ENCODE measurements at regions not wholly inside any gene's neighbourhood (a gene's known extent, or its start where the extent isn't known, plus 50 kb on each side); places are given as distances from the start of the nearest gene placed in this dataset.
A peak's percentile ranks its signal among the peaks of the same experiment; 100 is the strongest.
"Not testable (repeated sequence)": the region's sequence is repeated elsewhere in the genome, so short reads cannot be mapped to it uniquely, and the experiment has no call there.

DNA sequence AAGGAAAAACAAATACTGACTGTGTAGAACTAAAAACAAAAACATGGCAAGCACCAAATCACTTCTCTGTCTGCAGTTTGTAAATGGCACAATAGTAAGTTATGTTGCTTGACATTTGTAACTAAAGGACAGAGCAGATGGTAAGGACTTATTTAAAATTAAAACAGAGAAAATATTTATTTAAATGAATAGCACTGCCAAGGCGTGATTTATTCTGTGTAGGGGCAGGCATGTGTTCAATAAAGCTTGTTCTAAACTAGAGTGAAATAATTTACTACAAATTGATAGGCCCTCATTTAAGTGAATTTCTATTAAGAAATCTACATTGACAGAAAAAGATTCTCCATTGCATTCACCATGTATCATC lies 231.5 kb downstream of the CYLC2 start (continued):
- TF ChIP-seq ZSCAN29 (CRISPR knock-in tag; conservative IDR thresholded peaks at IDR 0.05): no peak
- no peak for TF ChIP-seq ZNF792 (CRISPR knock-in tag; IDR thresholded peaks at IDR 0.05)
- no peak for TF ChIP-seq ZNF546 (CRISPR knock-in tag; conservative IDR thresholded peaks at IDR 0.05)
- no peak for TF ChIP-seq ZNF749 (CRISPR knock-in tag; IDR thresholded peaks at IDR 0.05; ENCODE audit: borderline replicate concordance)
- TF ChIP-seq RFXANK (CRISPR knock-in tag; IDR thresholded peaks at IDR 0.05): no peak
- TF ChIP-seq, protein P1, sequence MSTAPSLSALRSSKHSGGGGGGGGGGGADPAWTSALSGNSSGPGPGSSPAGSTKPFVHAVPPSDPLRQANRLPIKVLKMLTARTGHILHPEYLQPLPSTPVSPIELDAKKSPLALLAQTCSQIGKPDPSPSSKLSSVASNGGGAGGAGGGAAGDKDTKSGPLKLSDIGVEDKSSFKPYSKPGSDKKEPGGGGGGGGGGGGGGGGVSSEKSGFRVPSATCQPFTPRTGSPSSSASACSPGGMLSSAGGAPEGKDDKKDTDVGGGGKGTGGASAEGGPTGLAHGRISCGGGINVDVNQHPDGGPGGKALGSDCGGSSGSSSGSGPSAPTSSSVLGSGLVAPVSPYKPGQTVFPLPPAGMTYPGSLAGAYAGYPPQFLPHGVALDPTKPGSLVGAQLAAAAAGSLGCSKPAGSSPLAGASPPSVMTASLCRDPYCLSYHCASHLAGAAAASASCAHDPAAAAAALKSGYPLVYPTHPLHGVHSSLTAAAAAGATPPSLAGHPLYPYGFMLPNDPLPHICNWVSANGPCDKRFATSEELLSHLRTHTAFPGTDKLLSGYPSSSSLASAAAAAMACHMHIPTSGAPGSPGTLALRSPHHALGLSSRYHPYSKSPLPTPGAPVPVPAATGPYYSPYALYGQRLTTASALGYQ (CRISPR knock-in tag; IDR thresholded peaks at IDR 0.05): no peak
- no peak for TF ChIP-seq POLR2G (IDR thresholded peaks at IDR 0.05; ENCODE audit: low read depth, low read length)
- TF ChIP-seq MTF2 (CRISPR knock-in tag; IDR thresholded peaks at IDR 0.05; ENCODE audit: borderline replicate concordance): no peak

DNA sequence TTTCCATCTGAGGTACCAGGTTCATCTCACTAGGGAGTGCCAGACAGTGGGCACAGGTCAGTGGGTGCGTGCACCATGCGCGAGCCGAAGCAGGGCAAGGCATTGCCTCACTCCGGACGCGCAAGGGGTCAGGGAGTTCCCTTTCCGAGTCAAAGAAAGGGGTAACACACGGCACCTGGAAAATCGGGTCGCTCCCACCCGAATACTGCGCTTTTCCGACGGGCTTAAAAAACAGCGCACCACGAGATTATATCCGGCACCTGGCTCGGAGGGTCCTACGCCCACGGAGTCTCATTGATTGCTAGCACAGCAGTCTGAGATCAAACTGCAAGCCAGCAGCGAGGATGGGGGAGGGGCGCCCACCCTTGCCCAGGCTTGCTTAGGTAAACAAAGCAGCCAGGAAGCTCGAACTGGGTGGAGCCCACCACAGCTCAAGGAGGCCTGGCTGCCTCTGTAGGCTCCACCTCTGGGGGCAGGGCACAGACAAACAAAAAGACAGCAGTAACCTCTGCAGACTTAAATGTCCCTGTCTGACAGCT lies 242.5 kb downstream of the CYLC2 start:
- H3K9me3 ChIP-seq (ENCODE audit: low read length); H3K27ac ChIP-seq (ENCODE audit: extremely low read length, insufficient read depth, low read length); H3K9ac ChIP-seq (ENCODE audit: insufficient read depth, low read depth, low read length); H3K4me1 ChIP-seq (ENCODE audit: insufficient read depth, low read length); intact Hi-C loops (cut with micrococcal nuclease; ENCODE audit: unreplicated experiment); ATAC-seq; FAIRE-seq; H2AFZ ChIP-seq (ENCODE audit: low read length); DNase-seq (ENCODE audit: low spot score); H4K20me1 ChIP-seq (ENCODE audit: insufficient read depth, low read length); H3K4me3 ChIP-seq (replicated peaks in 1 of 3; ENCODE audit: insufficient read depth in 1 of 3, low read depth in 2 of 3, low read length in 3 of 3); H3K36me3 ChIP-seq (replicated peaks in 1 of 2; ENCODE audit: control insufficient read depth in 1 of 2, insufficient read depth in 2 of 2, low read length in 2 of 2); BruUV-seq (replicated peaks); CTCF ChIA-PET (ENCODE audit: low intra/inter-chr PET ratio, low total read pairs); in situ Hi-C loops (cut with HindIII; ENCODE audit: extremely low pct_ligation_motif_present, low pct_unique_long_range_greater_than_20kb); H3K27me3 ChIP-seq (ENCODE audit: control insufficient read depth in 1 of 2, insufficient read depth in 2 of 2, low read length in 2 of 2); H3K79me2 ChIP-seq (ENCODE audit: insufficient read depth, low read length); POLR2A ChIA-PET: not testable (repeated sequence)
- H3K4me2 ChIP-seq (ENCODE audit: low read depth, low read length): peak overlapping the region; percentile 23; the same call in 1 of the 2 replicates
- WGBS (ENCODE audit: low lambda C conversion rate): no CpG with 5 or more reads among the region's 24 CpGs
- TF ChIP-seq, protein P2, sequence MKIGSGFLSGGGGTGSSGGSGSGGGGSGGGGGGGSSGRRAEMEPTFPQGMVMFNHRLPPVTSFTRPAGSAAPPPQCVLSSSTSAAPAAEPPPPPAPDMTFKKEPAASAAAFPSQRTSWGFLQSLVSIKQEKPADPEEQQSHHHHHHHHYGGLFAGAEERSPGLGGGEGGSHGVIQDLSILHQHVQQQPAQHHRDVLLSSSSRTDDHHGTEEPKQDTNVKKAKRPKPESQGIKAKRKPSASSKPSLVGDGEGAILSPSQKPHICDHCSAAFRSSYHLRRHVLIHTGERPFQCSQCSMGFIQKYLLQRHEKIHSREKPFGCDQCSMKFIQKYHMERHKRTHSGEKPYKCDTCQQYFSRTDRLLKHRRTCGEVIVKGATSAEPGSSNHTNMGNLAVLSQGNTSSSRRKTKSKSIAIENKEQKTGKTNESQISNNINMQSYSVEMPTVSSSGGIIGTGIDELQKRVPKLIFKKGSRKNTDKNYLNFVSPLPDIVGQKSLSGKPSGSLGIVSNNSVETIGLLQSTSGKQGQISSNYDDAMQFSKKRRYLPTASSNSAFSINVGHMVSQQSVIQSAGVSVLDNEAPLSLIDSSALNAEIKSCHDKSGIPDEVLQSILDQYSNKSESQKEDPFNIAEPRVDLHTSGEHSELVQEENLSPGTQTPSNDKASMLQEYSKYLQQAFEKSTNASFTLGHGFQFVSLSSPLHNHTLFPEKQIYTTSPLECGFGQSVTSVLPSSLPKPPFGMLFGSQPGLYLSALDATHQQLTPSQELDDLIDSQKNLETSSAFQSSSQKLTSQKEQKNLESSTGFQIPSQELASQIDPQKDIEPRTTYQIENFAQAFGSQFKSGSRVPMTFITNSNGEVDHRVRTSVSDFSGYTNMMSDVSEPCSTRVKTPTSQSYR (CRISPR knock-in tag; IDR thresholded peaks at IDR 0.05; ENCODE audit: borderline replicate concordance): peak; percentile 81; the same call in 1 of the 2 replicates
